ENCODE measurements at regions not wholly inside any gene's neighbourhood (a gene's known extent, or its start where the extent isn't known, plus 50 kb on each side); places are given as distances from the start of the nearest gene placed in this dataset.
A peak's percentile ranks its signal among the peaks of the same experiment; 100 is the strongest.

- DNase-seq, result peak in 2 of 3 experiments; percentile 21 to 31
Observed at GRCh38 chr5:145166110-145166509, 669.0 kb downstream of the PRELID2 start.

GRCh38 chr5:145163876-145164275 lies 671.3 kb downstream of the PRELID2 start:
- DNase-seq, result no peak

GRCh38 chr5:145162626-145163025 lies 672.5 kb downstream of the PRELID2 start:
- no peak for DNase-seq

- peak in 2 of 3 experiments; percentile 2 to 10 for DNase-seq
Observed at GRCh38 chr5:145161391-145161790, 673.8 kb downstream of the PRELID2 start.

GRCh38 chr5:145160679-145161078 lies 674.5 kb downstream of the PRELID2 start:
- DNase-seq, result no peak

GRCh38 chr5:145158730-145159129 lies 676.4 kb downstream of the PRELID2 start:
- peak in 1 of 3 experiments; percentile 10 for DNase-seq

GRCh38 chr5:145157841-145158240 lies 677.3 kb downstream of the PRELID2 start:
- no peak for DNase-seq

- no peak for DNase-seq
Observed at GRCh38 chr5:145141534-145141933, 693.6 kb downstream of the PRELID2 start.

- DNase-seq, result no peak
Observed at GRCh38 chr5:145130996-145131395, 704.1 kb downstream of the PRELID2 start.

GRCh38 chr5:145129797-145130196 lies 705.3 kb downstream of the PRELID2 start:
- DNase-seq, result no peak

GRCh38 chr5:145124806-145125205 lies 710.3 kb downstream of the PRELID2 start:
- DNase-seq, result no peak

- no peak for DNase-seq
Observed at GRCh38 chr5:145118611-145119010, 716.5 kb downstream of the PRELID2 start.

- DNase-seq, result no peak
Observed at GRCh38 chr5:145118127-145118526, 717.0 kb downstream of the PRELID2 start.

- no peak for DNase-seq
Observed at GRCh38 chr5:145117285-145117684, 717.9 kb downstream of the PRELID2 start.

- no peak for DNase-seq
Observed at GRCh38 chr5:145111420-145111819, 723.7 kb downstream of the PRELID2 start.

- no peak for DNase-seq
Observed at GRCh38 chr5:145110834-145111233, 724.3 kb downstream of the PRELID2 start.

- DNase-seq, result no peak
Observed at GRCh38 chr5:145110181-145110580, 725.0 kb downstream of the PRELID2 start.

- peak in 1 of 3 experiments; percentile 33 for DNase-seq
Observed at GRCh38 chr5:145105384-145105783, 729.8 kb downstream of the PRELID2 start.

GRCh38 chr5:145104106-145104505 lies 731.0 kb downstream of the PRELID2 start:
- DNase-seq, result no peak

- no peak for DNase-seq
Observed at GRCh38 chr5:145101246-145101645, 733.9 kb downstream of the PRELID2 start.

- DNase-seq, result no peak
Observed at GRCh38 chr5:145090115-145090514, 745.0 kb downstream of the PRELID2 start.

GRCh38 chr5:145084834-145085233 lies 750.3 kb downstream of the PRELID2 start:
- no peak for DNase-seq

- no peak for DNase-seq
Observed at GRCh38 chr5:145077028-145077427, 758.1 kb downstream of the PRELID2 start.

- no peak for DNase-seq
Observed at GRCh38 chr5:145076040-145076439, 759.1 kb downstream of the PRELID2 start.

- DNase-seq, result peak; percentile 14 to 81 (median 45)
Observed at GRCh38 chr5:145072889-145073288, 762.3 kb downstream of the PRELID2 start.

GRCh38 chr5:145068721-145069120 lies 766.4 kb downstream of the PRELID2 start:
- DNase-seq, result no peak
